ENCODE measurements at regions not wholly inside any gene's neighbourhood (a gene's known extent, or its start where the extent isn't known, plus 50 kb on each side); places are given as distances from the start of the nearest gene placed in this dataset.

GRCh38 chr6:117795234-117795633, 111.8 kb upstream of the SLC35F1 start:
- TF ChIP-seq CTCF (IDR thresholded peaks at IDR 0.05), result no peak
- TF ChIP-seq POLR2A (IDR thresholded peaks at IDR 0.05), result no peak
- no peak for TF ChIP-seq POLR2AphosphoS5 (IDR thresholded peaks at IDR 0.05)

Measured in transverse colon (tissue), 4 donors.